Hematopoietic multipotent progenitor cell (in vitro differentiated cells): ENCODE measurements at regions not wholly inside any gene's neighbourhood (a gene's known extent, or its start where the extent isn't known, plus 50 kb on each side); places are given as distances from the start of the nearest gene placed in this dataset.
A peak's percentile ranks its signal among the peaks of the same experiment; 100 is the strongest.
"Not testable (repeated sequence)": the region's sequence is repeated elsewhere in the genome, so short reads cannot be mapped to it uniquely, and the experiment has no call there.

Experiments used
- DNase-seq, 3 donors: peaks; one replicate each; pipeline ENCODE4 v3.0.0-alpha.2; 2011 to 2015; ENCODE audit warnings: low read depth in 2 of 3, low spot score in 2 of 3

- no peak for DNase-seq
These were observed 95.7 kb upstream of the MED13 start for GRCh38 chr17:62160816-62161215.

DNA sequence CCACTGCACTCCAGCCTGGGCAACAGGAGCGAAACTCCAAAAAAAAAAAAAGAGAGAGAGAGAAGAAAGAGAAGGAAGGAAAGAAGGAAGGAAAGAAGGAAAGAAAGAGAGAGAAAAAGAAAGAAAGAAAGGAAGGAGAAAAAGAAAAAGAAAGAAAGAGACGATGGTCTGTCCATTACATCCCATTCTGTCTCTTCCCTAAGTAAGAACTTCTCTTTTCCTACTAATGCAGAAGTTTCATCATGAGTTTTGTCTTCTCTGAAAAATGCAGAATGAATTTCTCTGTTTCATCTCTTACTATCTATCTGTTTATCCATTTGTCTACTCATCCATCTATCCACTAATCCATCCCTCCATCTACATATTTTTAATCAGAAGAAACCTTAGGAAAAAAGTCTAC lies 94.9 kb upstream of the MED13 start:
- no peak for DNase-seq

DNA sequence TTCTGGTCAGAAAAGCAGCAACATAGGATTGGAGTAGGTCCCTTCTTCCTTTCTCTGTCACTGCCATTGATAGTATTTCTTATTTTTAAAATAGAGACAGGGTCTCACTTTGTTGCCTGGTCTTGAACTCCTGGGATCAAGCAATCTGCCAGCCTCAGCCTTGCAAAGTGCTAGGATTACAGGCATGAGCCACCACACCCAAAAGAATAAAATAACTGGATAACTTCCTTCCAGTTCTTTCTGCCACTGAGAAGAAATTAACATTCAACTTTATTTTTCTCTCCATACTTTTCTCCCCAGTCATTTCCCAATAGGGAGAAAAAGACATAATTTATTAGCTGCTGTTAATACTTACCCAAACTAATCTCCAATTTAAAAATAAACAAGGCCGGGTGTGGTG lies 91.9 kb upstream of the MED13 start:
- no peak for DNase-seq

- DNase-seq, result no peak
These were observed 89.8 kb upstream of the MED13 start for GRCh38 chr17:62154909-62155308.

GRCh38 chr17:62150471-62150870 lies 85.4 kb upstream of the MED13 start:
- DNase-seq, result no peak

GRCh38 chr17:62149961-62150360 lies 84.9 kb upstream of the MED13 start:
- DNase-seq, result no peak

DNA sequence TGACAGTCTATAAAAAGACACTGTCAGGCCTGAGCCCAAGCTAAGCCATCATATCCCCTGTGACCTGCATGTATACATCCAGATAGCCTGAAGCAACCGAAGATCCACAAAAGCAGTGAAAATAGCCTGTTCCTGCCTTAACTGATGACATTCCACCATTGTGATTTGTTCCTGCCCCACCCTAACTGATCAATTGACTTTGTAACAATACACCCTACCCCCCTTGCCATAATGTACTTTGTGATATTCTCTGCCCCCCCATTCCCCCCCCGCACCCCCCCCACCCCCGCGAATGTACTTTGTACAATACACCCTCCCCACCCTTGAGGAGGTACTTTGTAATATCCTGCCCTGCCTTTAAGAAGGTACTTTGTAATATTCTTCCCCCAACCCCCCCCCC lies 82.2 kb upstream of the MED13 start:
- no peak for DNase-seq

GRCh38 chr17:62140836-62141235 lies 75.8 kb upstream of the MED13 start:
- DNase-seq, result peak in 2 of 3 donors; percentile 39 to 50

DNA sequence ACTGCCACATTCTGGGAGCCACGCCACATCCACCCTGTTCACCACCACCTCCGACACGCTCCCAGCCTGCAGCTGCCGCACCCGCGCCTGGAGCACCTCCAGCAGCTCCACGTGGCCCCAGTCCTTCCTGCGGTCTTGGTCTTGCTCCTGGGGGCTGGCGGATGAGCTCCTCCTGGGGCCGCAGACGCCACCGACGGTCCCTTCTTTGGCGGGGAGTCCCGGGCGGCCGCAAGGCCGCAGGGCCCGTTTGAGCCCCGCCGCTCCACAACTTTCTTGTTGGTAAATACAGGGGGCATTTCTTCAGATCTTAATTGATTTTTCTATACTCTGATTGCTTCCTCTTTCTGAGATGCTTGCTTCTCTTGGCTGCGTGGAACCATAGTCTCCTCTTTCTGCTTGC lies 75.3 kb upstream of the MED13 start:
- no peak for DNase-seq

DNA sequence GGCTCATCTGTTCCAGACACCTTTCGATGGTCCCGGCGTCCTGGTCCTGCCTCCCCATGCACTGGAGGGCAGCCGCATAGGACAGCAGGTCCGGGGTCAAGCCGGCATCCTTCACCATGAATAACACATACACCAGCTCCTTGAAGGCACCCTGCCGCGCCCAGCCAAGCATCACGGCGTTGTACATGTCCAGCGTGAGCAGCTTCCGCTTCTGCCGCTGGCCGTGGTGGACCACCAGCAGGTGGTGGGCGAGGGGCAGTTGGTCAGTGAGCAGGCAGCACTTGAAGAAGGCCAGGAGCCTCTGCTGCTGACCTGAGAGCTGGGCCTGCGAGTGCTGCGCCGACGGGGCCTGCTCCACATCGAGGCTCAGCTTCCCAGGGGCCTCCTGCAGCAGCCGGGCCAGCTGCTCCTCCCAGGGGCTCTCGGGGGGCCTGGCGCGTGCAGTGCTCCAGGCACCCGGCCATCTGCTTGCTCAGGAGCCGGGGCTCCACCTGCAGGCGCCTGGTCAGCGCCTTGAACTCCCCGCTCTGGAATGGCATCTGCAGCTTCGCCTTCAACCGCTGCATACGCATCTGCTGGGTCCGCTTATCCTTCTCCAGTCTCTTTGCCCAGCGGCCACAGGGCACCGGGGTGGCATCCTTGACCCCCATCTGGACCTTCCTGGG lies 74.7 kb upstream of the MED13 start:
- not testable (repeated sequence) for DNase-seq

DNA sequence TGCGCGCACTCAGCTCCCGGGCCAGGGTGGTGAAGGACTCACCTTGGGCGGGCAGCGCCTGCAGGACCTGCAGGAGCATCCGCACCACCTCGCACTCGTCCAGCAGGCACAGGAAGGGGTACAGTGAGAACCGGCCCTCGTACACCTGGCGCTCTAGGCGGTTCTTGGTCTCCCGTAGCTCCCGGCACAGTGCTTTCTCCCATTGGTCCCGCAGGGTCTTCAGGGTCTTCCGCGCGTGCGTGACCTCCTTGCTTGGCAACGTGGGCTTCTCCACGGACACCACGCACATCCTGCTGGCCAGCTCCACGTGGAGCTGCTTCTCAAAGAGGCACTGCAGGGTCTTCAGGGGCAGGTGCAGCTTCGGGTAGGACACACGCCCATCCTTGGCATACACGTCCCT lies 74.1 kb upstream of the MED13 start:
- no peak for DNase-seq

DNA sequence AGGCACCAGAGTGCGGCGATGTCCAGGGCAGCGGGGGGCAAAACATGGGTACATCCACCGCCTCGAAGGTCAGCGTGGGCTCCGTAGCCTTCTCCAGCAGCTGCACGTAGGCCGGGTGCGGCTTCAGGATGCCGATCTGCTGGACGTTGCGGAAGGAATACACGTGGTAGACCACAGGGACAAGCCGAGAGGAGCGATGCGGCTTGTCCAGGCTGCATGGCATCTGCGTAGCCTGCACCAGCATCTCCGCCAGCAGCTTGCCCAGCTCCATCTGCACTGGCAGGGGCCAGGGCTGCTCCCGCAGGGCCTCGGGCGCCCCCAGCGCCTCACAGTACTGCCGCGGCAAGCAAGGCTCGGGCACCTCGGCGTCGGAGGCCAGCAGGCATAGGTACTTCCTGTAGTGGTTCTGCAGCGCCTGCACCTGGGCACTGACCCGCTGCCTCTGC lies 73.6 kb upstream of the MED13 start:
- peak in 1 of 3 donors; percentile 24 for DNase-seq

DNA sequence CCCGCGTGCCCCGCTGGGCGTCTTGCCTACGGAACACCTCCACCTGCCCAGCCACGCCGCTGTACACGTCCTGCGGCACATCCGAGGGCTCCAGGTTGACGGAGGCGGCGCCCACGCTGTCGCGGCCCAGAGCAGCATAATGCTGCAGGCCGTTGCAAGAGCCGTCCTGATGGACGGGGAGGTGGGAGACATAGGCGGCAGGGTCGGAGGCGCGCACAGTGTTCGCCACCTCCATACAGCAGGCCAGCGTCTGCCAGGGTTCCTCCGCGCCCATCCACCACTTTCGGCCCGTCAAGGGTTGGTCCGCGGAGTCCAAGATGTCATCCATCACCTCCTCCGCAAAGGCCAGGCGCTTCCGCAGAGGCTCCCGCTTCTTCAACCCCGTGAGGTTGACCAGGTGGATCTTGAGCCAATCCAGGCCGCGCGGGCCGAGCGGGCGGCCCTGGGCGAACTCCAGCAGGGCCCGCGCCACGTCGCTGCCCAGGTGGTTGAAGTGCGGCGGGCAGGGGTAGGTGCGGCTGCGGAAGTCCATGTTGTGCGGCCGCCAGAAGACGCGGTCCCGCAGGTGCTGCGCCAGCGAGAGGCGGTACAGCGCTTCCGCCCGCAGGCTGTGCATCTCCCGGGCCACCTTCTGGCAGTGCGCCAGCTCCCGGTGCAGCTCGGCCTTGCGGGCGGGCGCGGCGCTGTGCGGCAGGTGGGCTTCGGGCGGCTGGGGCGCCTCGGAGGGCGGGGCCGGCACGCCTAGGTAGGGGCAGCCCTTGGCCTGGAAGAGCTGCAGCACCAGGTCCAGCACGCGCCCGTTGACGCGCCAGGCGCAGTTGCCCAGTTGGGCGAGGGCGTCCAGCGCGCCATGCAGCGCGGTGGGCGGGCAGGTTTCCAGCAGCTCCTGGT lies 72.9 kb upstream of the MED13 start:
- peak in 1 of 3 donors; percentile 9 for DNase-seq

DNA sequence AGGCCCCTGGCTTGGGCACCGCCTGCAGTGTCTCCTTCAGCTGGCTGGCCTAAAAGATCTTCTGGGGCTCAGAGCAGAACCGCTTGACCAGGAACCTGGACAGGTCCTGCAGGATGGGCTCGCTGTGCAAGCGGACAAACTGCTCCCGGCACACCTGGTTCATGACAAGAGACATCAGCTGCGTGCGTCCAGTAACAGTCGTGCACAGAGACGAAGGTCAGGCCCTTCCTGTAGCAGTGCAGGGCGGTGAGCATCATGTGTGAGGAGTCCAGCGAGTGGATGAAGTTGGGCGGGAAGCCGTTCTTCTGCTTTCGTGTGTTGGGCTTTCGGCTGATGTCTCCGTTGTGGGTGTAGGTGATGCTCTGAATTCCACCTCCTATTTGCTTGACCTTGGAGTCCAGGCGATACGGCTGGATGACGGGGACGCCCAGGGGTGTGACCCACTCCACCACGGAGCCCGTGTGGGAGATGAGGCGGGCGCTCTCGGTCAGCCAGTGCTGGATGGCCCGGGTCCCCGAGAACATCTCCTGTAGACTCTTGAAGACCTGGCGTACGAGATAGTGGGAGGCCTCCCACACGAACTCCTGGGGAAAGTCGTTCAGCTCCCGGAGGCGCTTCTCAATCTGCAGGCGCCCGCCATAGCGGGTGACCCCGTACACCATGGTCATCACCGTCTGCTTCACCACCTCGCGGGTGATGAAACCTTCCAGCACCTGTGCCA lies 72.1 kb upstream of the MED13 start:
- not testable (repeated sequence) for DNase-seq

- DNase-seq, result no peak
These were observed 70.7 kb upstream of the MED13 start for GRCh38 chr17:62135742-62136141.

GRCh38 chr17:62135096-62135495 lies 70.0 kb upstream of the MED13 start:
- DNase-seq, result not testable (repeated sequence)

- DNase-seq, result no peak
These were observed 69.3 kb upstream of the MED13 start for GRCh38 chr17:62134397-62134796.

GRCh38 chr17:62131271-62131670 lies 66.2 kb upstream of the MED13 start:
- DNase-seq, result not testable (repeated sequence)

GRCh38 chr17:62130739-62131138 lies 65.7 kb upstream of the MED13 start:
- DNase-seq, result no peak

GRCh38 chr17:62126292-62126691 lies 61.2 kb upstream of the MED13 start:
- DNase-seq, result no peak

DNA sequence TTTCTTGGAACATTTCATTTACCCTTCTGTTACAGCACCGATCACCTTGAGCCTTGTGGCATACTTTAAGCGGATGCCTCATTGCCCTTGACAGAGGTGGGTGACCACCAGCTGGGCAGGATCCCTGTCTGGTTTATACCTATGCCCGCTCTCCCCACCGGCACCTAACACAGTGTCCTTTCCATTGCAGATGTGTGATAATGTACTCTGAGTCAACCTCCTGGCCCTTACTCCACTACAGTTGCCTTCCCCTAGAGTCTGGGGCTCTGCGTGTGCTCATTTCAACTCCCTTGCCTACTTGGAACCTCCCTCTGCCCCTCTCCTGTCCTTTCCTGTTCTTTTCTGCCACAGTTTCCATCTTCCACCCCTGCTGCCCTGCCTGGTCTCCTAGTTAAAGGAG lies 60.2 kb upstream of the MED13 start:
- no peak for DNase-seq
